ENCODE measurements at regions not wholly inside any gene's neighbourhood (a gene's known extent, or its start where the extent isn't known, plus 50 kb on each side); places are given as distances from the start of the nearest gene placed in this dataset.

DNA sequence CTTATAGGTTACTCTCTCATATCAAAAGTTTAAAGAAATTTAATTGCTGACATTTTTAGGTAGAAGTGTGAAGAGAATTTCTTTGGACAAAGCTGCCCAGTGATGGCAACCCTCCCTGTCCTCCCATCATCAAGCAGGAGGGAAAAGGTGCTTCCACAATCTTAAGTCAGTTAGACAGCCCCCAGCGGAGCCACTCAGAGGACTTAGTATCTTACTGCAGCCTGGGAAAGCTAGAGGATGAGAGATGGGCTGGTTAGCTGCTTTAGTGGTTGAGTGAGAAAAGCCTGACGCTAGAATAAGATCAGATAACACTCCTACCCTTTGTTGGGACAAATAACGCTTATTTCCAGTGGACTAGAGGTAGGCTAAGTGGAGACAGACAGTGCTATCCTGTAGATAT is 227.1 kb downstream of the RFPL4B start:
- H3K4me1 Mint-ChIP-seq (ENCODE audit: unreplicated experiment): peaks cover 5% of the 10 kb centered on the region
- no peak overlapping the region for H3K27ac Mint-ChIP-seq (ENCODE audit: unreplicated experiment)
- no peaks in the 10 kb centered on the region for H3K27me3 Mint-ChIP-seq (ENCODE audit: unreplicated experiment)
- H3K9me3 Mint-ChIP-seq (ENCODE audit: unreplicated experiment): no peaks in the 10 kb centered on the region
- TF ChIP-seq, protein P1, sequence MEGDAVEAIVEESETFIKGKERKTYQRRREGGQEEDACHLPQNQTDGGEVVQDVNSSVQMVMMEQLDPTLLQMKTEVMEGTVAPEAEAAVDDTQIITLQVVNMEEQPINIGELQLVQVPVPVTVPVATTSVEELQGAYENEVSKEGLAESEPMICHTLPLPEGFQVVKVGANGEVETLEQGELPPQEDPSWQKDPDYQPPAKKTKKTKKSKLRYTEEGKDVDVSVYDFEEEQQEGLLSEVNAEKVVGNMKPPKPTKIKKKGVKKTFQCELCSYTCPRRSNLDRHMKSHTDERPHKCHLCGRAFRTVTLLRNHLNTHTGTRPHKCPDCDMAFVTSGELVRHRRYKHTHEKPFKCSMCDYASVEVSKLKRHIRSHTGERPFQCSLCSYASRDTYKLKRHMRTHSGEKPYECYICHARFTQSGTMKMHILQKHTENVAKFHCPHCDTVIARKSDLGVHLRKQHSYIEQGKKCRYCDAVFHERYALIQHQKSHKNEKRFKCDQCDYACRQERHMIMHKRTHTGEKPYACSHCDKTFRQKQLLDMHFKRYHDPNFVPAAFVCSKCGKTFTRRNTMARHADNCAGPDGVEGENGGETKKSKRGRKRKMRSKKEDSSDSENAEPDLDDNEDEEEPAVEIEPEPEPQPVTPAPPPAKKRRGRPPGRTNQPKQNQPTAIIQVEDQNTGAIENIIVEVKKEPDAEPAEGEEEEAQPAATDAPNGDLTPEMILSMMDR (IDR thresholded peaks at IDR 0.05): no peak
- H3K4me3 Mint-ChIP-seq (ENCODE audit: unreplicated experiment): no peak overlapping the region
- no peak for DNase-seq (ENCODE audit: extremely low spot score, unreplicated experiment)
- no peaks in the 10 kb centered on the region for H3K36me3 Mint-ChIP-seq (ENCODE audit: unreplicated experiment)

DNA sequence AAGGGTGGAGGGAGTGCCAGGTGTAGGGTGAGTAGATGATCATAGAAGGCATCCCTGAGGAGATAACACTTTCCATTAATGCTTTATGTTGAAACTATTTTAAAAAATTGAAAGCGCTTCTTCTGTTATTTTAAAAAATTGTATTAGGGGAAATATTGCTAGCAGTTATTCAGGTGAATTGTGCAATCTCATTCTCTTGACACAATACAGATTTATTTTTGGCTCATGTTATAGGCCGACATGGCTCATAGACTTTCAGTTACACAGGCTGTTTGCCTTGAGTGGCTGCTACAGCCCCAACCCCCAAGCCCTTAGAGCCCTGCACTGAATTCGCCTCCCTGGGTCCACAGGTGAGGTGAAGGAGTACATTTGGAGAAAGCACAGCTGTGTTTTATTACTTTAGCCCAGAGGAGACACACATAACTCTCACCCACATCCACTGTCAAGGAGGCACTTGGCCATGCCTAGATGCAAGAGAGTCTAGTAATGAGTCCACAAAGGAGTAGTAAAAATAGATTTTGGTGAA is 228.2 kb downstream of the RFPL4B start:
- Mint-ChIP-seq H3K27ac (ENCODE audit: unreplicated experiment) (no peak overlapping the region), H3K4me3 (ENCODE audit: unreplicated experiment) (no peak overlapping the region), H3K27me3 (ENCODE audit: unreplicated experiment) (no peaks in the 10 kb centered on the region), H3K9me3 (ENCODE audit: unreplicated experiment) (no peaks in the 10 kb centered on the region), H3K36me3 (ENCODE audit: unreplicated experiment) (no peaks in the 10 kb centered on the region), H3K4me1 (ENCODE audit: unreplicated experiment) (peaks cover 5% of the 10 kb centered on the region)
- TF ChIP-seq, protein P1 (IDR thresholded peaks at IDR 0.05): no peak
- no peak for DNase-seq (ENCODE audit: extremely low spot score, unreplicated experiment)

DNA sequence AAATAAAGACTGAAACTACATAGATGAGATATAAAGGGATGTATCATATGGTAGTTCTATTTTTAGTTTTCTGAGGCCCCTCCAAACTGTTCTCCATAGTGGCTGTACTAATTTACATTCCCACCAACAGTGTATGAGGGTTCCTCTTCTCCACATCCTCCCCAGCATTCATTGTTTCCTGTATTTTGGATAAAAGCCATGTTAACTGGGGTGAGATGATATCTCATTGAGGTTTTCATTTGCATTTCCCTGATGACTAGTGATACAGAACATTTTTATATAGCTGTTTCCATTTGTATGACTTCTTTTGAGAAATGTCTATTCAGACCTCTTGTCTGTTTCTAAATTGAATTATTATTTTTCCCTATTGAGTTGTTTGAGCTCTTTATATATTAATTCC is 229.3 kb downstream of the RFPL4B start:
- no peaks in the 10 kb centered on the region for H3K27me3 Mint-ChIP-seq (ENCODE audit: unreplicated experiment)
- H3K4me1 Mint-ChIP-seq (ENCODE audit: unreplicated experiment): peaks cover 4% of the 10 kb centered on the region
- H3K9me3 Mint-ChIP-seq (ENCODE audit: unreplicated experiment): no peaks in the 10 kb centered on the region
- H3K27ac Mint-ChIP-seq (ENCODE audit: unreplicated experiment): no peak overlapping the region
- no peaks in the 10 kb centered on the region for H3K36me3 Mint-ChIP-seq (ENCODE audit: unreplicated experiment)
- H3K4me3 Mint-ChIP-seq (ENCODE audit: unreplicated experiment): no peak overlapping the region
- TF ChIP-seq, protein P1 (IDR thresholded peaks at IDR 0.05): no peak
- no peak for DNase-seq (ENCODE audit: extremely low spot score, unreplicated experiment)

DNA sequence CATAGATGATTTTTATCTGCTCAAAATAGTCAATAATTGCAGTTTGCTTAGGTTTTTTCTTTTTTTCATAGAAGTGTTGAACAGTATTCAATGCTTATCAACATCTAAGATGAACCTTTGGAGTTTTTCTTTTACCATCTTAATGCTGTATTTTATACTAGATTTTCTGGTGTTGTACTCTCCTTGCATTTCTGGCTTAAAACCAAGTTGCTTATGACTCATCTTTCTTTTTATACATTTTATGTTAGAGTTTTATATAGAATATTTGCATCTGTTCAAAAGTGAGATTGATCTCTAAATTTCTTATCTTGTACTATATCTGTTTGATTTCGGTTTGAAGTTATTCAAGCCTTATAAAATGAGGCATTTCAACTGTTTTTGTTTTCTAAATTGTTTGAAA is 232.5 kb downstream of the RFPL4B start:
- no peaks in the 10 kb centered on the region for H3K36me3 Mint-ChIP-seq (ENCODE audit: unreplicated experiment)
- H3K4me1 Mint-ChIP-seq (ENCODE audit: unreplicated experiment): peaks cover 2% of the 10 kb centered on the region
- TF ChIP-seq, protein P1 (IDR thresholded peaks at IDR 0.05): no peak
- H3K27me3 Mint-ChIP-seq (ENCODE audit: unreplicated experiment): no peaks in the 10 kb centered on the region
- no peak overlapping the region for H3K27ac Mint-ChIP-seq (ENCODE audit: unreplicated experiment)
- peaks cover 4% of the 10 kb centered on the region for H3K9me3 Mint-ChIP-seq (ENCODE audit: unreplicated experiment)
- no peak for DNase-seq (ENCODE audit: extremely low spot score, unreplicated experiment)
- no peak overlapping the region for H3K4me3 Mint-ChIP-seq (ENCODE audit: unreplicated experiment)

DNA sequence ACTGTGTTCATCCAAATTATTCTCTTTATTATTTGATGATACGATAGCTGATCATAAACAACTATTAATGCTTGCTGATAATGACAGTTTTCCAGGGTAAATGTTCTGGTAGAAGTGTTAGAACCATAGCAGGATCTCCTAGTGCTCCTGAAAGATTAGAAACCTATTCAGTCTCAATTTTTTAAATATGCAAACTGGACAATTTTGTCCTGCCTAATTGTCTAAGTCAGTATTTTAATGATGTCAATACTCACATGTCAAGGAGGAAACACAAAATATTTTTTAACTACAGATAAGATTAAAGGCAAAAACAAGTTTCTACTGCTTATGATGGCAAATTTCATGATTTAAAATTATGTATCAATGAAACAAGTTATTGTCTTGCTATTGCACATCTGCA is 233.9 kb downstream of the RFPL4B start:
- no peaks in the 10 kb centered on the region for H3K27me3 Mint-ChIP-seq (ENCODE audit: unreplicated experiment)
- TF ChIP-seq, protein P1 (IDR thresholded peaks at IDR 0.05): no peak
- peaks cover 2% of the 10 kb centered on the region for H3K4me1 Mint-ChIP-seq (ENCODE audit: unreplicated experiment)
- no peak overlapping the region for H3K4me3 Mint-ChIP-seq (ENCODE audit: unreplicated experiment)
- DNase-seq (ENCODE audit: extremely low spot score, unreplicated experiment): no peak
- no peaks in the 10 kb centered on the region for H3K36me3 Mint-ChIP-seq (ENCODE audit: unreplicated experiment)
- no peak overlapping the region for H3K27ac Mint-ChIP-seq (ENCODE audit: unreplicated experiment)
- peaks cover 14% of the 10 kb centered on the region for H3K9me3 Mint-ChIP-seq (ENCODE audit: unreplicated experiment)

Measured in osteocyte (in vitro differentiated cells).